ENCODE measurements at regions not wholly inside any gene's neighbourhood (a gene's known extent, or its start where the extent isn't known, plus 50 kb on each side); places are given as distances from the start of the nearest gene placed in this dataset.

DNA sequence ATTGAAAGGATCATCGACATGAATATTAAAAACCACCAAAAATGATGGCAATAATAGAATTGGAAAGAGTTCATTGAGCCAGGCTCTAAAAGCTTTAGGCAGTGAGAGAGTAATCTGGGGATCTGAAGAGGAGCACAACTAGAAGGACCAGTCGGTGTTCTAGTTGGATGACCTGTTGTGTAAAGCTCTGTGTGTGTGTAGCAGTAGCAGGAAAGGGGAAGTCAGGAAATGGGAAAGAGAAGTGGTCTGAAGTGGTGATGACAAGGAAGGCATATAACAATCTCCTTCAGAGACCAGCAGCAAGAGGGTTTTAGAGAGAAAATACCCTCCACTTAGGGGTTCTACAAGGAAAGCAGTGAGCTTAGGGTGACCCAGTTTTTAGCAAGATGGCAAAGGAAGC lies 539.2 kb downstream of the HTR7 start:
- Histone ChIP-seq H3K36me3 (no peaks in the 10 kb centered on the region), H3K4me3 (no peak overlapping the region), H3K9me3 (no peaks in the 10 kb centered on the region), H3K27ac (no peak overlapping the region), H3K27me3 (no peaks in the 10 kb centered on the region), H3K4me1 (no peaks in the 10 kb centered on the region)
- DNase-seq: no peak
- intact Hi-C loops (cut with DNase I; ENCODE audit: low total_unique reads): no loop called here
- TF ChIP-seq, protein P1, sequence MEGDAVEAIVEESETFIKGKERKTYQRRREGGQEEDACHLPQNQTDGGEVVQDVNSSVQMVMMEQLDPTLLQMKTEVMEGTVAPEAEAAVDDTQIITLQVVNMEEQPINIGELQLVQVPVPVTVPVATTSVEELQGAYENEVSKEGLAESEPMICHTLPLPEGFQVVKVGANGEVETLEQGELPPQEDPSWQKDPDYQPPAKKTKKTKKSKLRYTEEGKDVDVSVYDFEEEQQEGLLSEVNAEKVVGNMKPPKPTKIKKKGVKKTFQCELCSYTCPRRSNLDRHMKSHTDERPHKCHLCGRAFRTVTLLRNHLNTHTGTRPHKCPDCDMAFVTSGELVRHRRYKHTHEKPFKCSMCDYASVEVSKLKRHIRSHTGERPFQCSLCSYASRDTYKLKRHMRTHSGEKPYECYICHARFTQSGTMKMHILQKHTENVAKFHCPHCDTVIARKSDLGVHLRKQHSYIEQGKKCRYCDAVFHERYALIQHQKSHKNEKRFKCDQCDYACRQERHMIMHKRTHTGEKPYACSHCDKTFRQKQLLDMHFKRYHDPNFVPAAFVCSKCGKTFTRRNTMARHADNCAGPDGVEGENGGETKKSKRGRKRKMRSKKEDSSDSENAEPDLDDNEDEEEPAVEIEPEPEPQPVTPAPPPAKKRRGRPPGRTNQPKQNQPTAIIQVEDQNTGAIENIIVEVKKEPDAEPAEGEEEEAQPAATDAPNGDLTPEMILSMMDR (IDR thresholded peaks at IDR 0.05): no peak
- no peak for TF ChIP-seq POLR2A (IDR thresholded peaks at IDR 0.05)

DNA sequence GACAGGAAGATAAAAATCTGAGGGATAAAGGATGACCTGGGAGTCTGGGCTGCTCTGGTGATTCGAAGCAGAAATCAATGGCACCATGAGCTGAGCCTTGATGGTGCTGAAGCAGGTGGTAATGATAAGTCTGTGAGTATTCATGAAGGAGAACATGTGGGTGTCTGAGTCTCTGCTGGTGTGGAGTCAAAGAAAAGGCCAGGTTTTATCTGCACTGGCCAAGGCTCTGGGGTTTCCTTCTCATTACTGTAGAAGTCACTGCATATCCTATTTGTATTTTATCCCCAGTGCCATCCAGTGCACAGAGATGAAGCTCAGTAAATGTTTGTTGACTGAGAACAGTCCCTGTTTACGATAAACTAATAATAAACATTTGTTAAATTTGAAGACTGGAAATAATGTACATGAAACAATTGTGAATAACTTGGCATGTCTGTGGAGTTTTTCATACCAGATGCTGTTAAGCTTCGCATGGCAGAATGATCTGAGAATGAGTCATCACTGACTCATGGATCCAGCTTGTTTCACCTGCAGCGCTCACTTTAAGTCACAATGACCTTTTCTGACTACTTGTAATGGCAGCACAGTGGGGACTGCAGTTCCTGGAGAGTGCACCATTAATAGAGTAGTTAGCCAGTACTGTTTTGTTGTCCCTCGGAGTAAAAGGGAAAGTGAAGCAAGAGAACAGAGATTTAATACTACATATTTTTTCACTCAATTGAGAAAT lies 538.5 kb downstream of the HTR7 start:
- intact Hi-C loops (cut with DNase I; ENCODE audit: low total_unique reads): no loop called here
- H3K36me3 ChIP-seq: no peaks in the 10 kb centered on the region
- no peak for TF ChIP-seq POLR2A (IDR thresholded peaks at IDR 0.05)
- TF ChIP-seq, protein P1 (IDR thresholded peaks at IDR 0.05): no peak
- H3K27me3 ChIP-seq: no peaks in the 10 kb centered on the region
- H3K4me1 ChIP-seq: no peaks in the 10 kb centered on the region
- no peaks in the 10 kb centered on the region for H3K9me3 ChIP-seq
- no peak overlapping the region for H3K27ac ChIP-seq
- no peak for DNase-seq
- no peak overlapping the region for H3K4me3 ChIP-seq

DNA sequence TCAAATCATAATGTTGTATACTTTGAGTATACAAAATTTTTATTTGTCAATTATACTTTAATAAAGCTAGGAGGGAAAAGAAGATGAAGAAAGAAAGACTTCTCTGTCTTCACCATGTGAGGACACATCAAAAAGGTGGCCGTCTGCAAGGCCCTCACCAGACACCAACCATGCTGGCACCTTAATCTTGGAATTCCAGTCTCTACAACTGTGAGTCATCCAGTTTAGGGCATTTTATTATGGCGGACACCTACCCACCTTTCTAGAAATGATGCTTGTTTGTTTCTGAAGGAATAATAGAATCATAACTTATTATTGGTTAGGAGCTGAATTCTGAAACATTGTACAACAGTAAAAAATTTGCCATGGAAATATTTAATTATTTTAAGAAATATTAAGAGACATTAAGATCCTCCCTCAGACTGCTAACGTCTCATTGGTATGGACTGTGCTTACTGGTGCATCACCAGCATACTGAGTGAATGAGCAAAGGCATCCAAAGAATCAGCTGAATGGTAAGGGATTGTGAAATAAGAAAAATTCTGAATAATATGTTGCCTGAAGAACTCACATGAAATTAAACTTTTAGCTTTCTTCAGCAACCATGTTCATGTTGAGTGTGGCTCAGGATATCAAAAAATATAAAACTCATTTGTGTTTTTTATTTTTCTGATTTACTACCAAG lies 536.6 kb downstream of the HTR7 start:
- Histone ChIP-seq H3K9me3 (no peaks in the 10 kb centered on the region), H3K27ac (no peak overlapping the region), H3K4me3 (no peak overlapping the region), H3K27me3 (no peaks in the 10 kb centered on the region), H3K36me3 (no peaks in the 10 kb centered on the region), H3K4me1 (no peaks in the 10 kb centered on the region)
- DNase-seq: no peak
- intact Hi-C loops (cut with DNase I; ENCODE audit: low total_unique reads): no loop called here
- no peak for TF ChIP-seq POLR2A (IDR thresholded peaks at IDR 0.05)
- TF ChIP-seq, protein P1 (IDR thresholded peaks at IDR 0.05): no peak

DNA sequence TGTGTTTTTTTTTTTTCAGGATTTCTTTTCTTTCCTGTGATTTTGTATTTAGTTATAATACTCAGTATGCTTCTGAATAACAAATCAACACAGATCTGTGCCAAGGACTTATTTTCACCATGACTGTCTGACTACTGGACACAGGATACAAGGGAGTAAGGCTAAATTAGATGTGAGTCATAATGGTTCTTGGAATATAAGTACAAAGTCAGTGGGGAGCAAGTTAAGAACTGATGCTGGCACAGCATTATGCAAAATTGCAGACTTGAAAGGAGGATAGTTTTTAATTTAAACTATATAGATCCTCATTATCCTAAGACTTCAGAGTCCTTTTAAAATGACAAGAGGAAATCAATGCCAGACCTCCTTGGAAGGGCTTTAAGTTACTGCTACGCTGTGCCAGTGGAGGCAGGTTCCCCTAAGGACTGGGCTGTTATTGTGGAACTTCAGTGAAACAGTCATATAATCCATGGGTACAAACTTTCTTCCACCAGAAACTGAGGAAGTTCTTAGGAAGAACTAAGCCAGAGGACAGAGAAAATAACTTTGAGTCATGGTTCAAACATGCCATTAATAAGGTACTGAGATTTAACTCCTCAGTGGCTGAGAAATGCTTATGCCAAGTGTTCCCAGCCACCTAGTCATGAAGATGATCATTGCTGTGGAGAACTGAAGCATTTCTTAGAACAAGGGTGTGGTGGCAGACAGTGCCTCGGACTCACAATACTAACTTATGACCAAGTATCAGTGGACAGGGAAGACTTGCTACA lies 531.2 kb downstream of the HTR7 start:
- Histone ChIP-seq H3K27me3 (no peaks in the 10 kb centered on the region), H3K4me1 (no peaks in the 10 kb centered on the region), H3K27ac (no peak overlapping the region), H3K4me3 (no peak overlapping the region), H3K36me3 (no peaks in the 10 kb centered on the region), H3K9me3 (no peaks in the 10 kb centered on the region)
- intact Hi-C loops (cut with DNase I; ENCODE audit: low total_unique reads): no loop called here
- no peak for DNase-seq
- no peak for TF ChIP-seq POLR2A (IDR thresholded peaks at IDR 0.05)
- TF ChIP-seq, protein P1 (IDR thresholded peaks at IDR 0.05): no peak

DNA sequence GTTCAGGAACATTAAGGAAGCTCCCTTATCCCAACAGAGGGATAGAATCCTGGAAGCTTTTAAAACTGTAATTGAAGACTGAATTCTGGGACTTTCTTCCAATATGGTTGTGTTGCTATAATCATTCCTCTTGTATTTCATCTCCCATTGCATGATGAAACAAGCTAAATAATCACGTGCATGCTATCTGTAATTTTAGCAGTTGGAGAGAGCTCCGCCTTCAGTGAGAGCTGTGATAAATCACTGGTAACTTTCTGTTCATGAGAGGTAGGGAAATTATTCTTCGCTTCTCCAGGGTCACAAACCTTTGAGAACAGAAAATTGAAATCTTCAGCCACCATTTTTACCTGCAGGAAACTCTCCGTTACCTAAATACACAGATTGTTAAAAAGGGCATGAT lies 530.2 kb downstream of the HTR7 start:
- DNase-seq: no peak
- Histone ChIP-seq H3K4me3 (no peak overlapping the region), H3K36me3 (no peaks in the 10 kb centered on the region), H3K4me1 (no peaks in the 10 kb centered on the region), H3K27ac (no peak overlapping the region), H3K27me3 (no peaks in the 10 kb centered on the region), H3K9me3 (no peaks in the 10 kb centered on the region)
- TF ChIP-seq POLR2A (IDR thresholded peaks at IDR 0.05): no peak
- TF ChIP-seq, protein P1 (IDR thresholded peaks at IDR 0.05): no peak
- intact Hi-C loops (cut with DNase I; ENCODE audit: low total_unique reads): no loop called here
